GM23248 (cell line): ENCODE measurements at regions not wholly inside any gene's neighbourhood (a gene's known extent, or its start where the extent isn't known, plus 50 kb on each side); places are given as distances from the start of the nearest gene placed in this dataset.

Source experiments
- EZH2 ChIP-seq: fragments of 200-600 bp; sonication (generic); IDR thresholded peaks from 2 replicates; pipeline ENCODE4 v1.6.1; 2018; ENCODE audit warnings: antibody characterized with exemption, mild to moderate bottlenecking; ENCODE audit not compliant: insufficient read depth, poor library complexity, severe bottlenecking
- EZH2phosphoT487 ChIP-seq: fragments of 200-600 bp; sonication (generic); IDR thresholded peaks from 2 replicates; pipeline ENCODE4 v1.6.1; 2018; ENCODE audit warnings: antibody characterized with exemption, moderate library complexity, mild to moderate bottlenecking, low read depth; ENCODE audit not compliant: insufficient read depth

DNA sequence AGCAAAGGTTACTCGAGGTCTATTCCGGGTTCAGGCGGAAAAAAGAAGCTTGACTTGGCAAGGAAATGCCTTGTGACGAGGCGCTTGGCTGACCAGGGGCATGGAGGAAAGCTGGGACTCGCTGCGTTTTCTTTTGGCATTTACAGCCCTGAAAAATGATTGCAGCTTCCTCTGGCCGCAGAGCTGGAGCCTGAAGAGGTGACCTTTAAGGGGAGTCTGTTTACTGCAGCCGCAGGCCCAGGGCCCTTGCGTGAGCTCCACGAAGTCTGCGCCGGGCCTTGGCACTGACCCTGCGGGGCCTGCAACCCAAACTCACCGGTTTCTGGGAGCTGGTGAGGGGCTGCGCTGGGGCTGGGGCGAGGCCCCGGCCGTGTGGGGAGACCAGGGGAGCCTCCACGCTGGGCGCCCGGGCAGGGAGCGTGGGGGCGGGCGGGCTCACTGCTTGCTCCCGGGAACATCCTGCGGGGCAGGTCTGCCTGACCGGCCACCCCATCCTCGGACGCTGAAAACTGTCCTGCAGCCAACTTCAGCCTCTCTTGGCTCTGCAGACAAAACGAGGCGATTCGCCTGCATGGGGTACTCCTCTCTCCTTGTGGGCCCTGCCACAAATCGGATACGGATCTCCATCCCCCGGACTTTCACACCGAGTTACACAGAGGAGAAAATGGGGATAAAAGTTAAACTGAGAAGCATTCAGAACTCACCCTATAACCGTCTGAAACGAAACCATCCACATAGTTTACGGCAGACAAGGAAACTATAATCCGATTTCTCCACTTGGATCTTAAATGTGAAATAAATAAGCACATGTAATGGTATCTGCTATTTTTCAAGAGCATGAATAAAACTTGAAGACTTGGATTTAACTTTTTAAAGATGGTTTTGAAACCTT lies 206.3 kb upstream of the FOXF1 start:
- no peak for TF ChIP-seq EZH2phosphoT487
- TF ChIP-seq EZH2, result no peak
